ENCODE measurements at regions not wholly inside any gene's neighbourhood (a gene's known extent, or its start where the extent isn't known, plus 50 kb on each side); places are given as distances from the start of the nearest gene placed in this dataset.
"Not testable (repeated sequence)": the region's sequence is repeated elsewhere in the genome, so short reads cannot be mapped to it uniquely, and the experiment has no call there.

- not testable (repeated sequence) for DNase-seq
These were observed 140.5 kb upstream of the ZNF322 start for GRCh38 chr6:26799903-26800633.

- DNase-seq = not testable (repeated sequence)
These were observed 144.2 kb upstream of the ZNF322 start for GRCh38 chr6:26803762-26804161.

GRCh38 chr6:26811486-26812116 is 152.1 kb upstream of the ZNF322 start:
- DNase-seq = not testable (repeated sequence)

DNA sequence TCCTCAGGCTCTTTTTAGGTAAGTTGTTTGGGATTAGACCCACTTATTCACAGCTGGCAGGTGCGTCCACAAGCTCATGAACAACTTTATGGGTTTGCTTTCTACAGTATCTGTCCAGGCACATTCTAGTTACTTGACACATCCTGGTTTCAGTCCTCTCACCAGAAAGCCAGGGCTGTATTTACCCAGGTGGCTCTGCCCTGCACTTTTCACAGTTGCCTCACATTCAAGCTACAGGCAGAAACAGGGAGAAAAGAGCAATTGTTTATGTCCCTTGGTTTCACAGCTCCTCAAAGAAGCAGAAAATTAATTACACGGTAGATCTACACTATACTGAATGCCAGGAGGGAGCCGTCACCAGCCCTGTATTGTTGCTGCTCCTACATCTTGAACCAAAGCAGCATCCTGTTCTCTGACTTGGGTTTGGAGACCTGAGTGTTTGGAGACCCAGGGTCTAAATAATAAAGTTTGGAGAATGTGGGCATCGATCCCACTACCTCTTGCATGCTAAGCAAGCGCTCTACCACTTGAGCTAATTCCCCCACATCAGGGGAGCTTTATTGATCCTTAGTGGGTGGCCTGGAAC is 159.2 kb upstream of the ZNF322 start:
- DNase-seq = not testable (repeated sequence)

GRCh38 chr6:26827965-26828364 is 168.4 kb upstream of the ZNF322 start:
- not testable (repeated sequence) for DNase-seq

GRCh38 chr6:26829480-26829879 is 169.9 kb upstream of the ZNF322 start:
- not testable (repeated sequence) for DNase-seq

DNA sequence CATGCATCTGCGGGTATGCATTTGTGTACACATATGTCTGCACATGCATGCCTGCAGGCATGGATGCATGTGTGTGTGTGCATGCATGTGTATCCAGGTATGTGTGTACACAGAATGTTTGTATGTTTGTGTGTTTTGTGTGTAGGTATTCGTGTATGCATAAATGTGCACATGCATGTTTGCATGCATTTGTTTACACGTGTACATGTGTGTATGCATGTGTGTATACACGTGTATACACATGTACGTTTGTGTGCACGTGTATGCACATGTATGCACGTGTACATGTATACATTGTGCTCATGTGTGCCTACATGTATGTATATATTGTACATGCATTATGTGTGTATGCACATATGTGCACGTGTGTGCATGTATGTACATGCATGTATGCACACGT is 171.4 kb upstream of the ZNF322 start:
- DNase-seq = not testable (repeated sequence)

GRCh38 chr6:26835707-26836106 is 176.2 kb upstream of the ZNF322 start:
- not testable (repeated sequence) for DNase-seq

- not testable (repeated sequence) for DNase-seq
These were observed 177.1 kb upstream of the ZNF322 start for GRCh38 chr6:26836657-26837056.

- DNase-seq = peak; percentile 1
These were observed 185.3 kb upstream of the ZNF322 start for GRCh38 chr6:26844823-26845222.

- DNase-seq = not testable (repeated sequence)
These were observed 197.7 kb upstream of the ZNF322 start for GRCh38 chr6:26857289-26857688.

DNA sequence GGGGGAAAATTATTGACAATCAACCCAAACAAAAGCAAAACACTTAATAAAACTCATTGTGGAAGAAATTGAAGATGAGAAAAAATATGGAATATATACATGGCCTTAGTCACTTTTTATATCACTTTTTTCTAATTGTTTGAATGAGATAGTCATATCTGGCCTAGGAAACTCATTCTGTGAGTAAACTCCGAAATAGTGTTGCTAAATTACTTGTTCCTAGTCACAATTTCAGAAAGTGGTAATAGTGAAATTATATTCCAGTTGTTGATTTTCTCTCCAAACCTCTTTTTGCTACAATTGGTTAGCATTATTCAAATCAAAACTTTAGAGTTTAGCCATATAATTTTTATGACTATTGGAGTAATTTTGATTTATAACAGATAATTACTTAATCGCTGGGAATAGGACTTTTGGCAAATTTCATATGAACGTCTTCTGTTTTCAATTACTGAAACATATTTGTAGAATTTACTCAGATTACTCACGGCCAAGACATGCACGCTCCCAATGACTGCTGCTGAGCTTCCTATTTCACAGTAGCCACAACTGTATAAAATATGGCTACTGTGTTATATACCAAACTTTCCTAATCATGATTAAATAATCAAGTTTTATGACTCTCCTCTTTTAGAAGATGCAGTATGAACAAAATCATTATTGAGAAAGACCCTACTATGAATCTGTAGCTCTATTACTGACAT is 199.7 kb upstream of the ZNF322 start:
- DNase-seq = peak; percentile 31

GRCh38 chr6:26859771-26860163 is 200.2 kb upstream of the ZNF322 start:
- DNase-seq = peak; percentile 65

DNA sequence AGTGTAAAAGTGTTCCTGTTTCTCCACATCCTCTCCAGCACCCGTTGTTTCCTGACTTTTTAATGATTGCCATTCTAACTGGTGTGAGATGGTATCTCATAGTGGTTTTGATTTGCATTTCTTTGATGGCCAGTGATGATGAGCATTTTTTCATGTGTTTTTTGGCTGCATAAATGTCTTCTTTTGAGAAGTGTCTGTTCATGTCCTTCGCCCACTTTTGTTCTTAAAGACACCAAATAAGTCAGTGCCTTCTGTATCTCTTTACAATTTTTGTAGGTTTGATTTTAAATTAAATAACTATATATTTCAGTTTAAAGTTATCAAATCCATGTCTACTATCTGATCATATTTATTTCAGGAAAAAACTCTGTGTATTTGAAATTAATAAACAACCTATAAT is 202.4 kb upstream of the ZNF322 start:
- DNase-seq = not testable (repeated sequence)

GRCh38 chr6:26863641-26864040 is 204.1 kb upstream of the ZNF322 start:
- not testable (repeated sequence) for DNase-seq

GRCh38 chr6:26898785-26899184 is 239.2 kb upstream of the ZNF322 start:
- not testable (repeated sequence) for DNase-seq

DNA sequence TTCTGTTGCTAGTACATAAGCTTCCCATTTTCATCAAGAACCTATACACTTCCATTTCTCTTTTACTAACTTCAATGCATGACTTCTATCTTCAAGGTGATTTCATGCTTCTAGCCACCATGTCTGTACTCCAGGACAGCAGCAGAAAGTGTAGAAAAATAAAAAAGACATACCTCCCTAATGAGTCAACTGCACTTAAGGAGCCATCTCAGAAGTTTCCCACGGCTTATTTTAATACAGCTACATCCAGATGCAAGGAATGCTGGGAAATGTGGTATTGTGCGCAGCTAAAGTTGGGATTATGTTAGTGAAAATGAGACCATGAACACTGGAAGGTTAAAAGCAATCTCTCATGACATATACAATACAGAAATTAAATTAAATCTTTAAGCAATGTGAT is 264.7 kb upstream of the ZNF322 start:
- DNase-seq = peak; percentile 10

DNA sequence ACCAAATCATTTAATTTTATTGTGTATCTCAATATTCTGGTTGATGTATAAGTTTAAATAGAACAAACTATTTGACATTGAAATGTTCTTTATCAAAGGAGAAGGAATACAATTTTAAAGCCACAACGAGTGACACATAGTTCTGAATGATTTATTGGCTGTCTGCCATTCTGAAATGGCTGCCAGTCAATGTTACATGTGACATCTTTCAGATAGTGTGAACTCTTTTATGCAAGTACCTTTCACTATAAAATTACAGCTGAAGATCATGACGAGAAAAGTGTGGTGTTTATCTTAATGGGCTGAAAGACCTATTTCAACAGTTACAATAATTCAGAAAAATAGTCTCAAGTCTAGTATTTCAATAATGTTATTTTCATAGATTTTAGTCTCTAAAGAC is 268.6 kb upstream of the ZNF322 start:
- not testable (repeated sequence) for DNase-seq

- DNase-seq = not testable (repeated sequence)
These were observed 277.7 kb upstream of the ZNF322 start for GRCh38 chr6:26937258-26937657.

DNA sequence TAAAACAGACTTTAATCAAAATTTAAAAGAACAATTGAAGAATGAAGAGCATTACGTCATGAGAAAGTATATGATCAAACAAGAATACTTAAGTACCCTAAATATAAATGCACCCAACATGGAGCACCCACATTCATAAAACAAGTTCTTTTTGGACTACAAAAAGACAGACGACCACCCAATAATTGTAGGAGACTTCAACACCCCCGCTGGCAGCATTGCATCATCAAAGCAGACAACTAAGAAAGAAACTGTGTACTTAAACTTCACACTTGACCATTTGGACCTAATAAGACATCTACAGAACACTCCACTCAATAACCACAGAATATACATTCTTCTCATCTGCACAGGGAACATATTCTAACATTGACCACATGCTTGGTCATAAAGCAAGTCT is 291.7 kb upstream of the ZNF322 start:
- not testable (repeated sequence) for DNase-seq

DNA sequence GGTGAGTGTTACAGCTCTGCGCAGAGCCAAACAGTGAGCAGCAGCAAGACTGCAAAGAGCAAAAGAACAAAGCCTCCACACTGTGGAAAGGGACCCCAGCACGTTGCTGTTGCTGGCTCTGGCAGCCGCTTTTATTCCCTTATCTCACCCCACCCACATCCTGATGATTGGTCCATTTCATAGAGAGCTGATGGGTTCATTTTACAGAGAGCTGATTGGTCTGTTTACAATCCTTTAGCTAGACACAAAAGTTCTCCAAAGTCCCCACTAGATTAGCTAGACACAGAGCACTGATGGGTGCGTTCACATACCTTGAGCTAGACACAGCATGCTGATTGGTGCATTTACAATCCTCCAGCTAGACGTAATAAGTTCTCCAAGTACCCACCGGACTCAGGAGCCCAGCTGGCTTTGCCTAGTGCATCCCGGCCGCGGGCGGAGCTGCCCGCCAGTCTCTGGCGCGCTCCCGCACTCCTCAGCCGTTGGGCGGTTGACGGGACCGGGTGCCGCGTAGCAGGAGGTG is 291.4 kb upstream of the PRSS16 start:
- peak; percentile 84 for DNase-seq

DNA sequence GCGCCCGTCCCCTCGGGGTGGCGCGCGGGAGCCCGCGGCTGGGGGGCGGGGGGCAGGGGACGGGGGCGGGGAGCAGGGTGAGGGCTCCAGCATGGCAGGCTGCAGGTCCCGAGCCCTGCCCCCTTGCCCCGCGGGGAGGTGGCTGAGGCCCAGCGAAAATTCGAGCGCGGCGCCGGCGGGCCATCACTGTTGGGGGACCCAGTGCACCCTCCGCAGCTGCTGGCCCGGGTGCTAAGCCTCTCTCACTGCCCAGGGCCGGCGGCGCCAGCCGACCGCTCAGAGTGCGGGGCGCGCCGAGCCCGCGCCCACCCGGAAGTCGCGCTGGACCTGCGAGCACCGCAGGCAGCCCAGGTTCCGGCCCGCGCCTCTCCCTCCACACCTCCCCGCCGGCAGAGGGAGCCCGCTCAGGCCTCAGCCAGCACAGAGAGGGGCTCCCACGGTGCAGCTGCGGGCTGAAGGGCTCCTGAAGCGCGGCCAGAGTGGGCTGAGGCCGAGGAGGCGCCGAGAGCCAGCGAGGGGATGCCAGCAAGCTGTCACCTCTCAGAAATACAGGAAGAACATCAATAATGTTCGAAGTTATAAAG is 290.8 kb upstream of the PRSS16 start:
- DNase-seq = peak; percentile 64

Data from fibroblast of skin of right quadriceps (primary cell).